NCI-H1105 treated with DMSO at 0.1 percent for 48 hours (cell line): ENCODE measurements at regions not wholly inside any gene's neighbourhood (a gene's known extent, or its start where the extent isn't known, plus 50 kb on each side); places are given as distances from the start of the nearest gene placed in this dataset.

Source experiments
- DNase-seq: peaks from one replicate; lab custom pipeline; 2025; lab: John Stamatoyannopoulos, UW

DNA sequence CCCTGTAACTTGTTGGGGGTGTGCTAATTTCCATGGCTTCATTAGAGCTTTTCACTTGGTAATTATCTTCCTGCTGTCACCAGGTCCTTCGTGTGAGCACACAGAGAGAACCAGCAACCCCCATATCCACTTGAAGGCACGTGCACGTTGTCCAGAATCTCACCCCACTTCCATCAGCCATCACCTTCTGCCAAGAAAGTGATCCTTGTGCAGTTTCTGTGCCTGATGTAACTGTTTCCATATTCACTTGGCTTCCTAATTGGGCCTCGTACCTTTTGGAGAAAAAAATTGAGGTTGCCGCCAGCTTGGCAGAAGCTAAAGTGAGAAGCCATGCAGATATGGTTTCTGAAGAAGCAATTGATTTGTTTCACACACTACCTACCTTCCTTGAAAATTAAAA lies 153.7 kb upstream of the TSHZ2 start:
- no peak for DNase-seq

DNA sequence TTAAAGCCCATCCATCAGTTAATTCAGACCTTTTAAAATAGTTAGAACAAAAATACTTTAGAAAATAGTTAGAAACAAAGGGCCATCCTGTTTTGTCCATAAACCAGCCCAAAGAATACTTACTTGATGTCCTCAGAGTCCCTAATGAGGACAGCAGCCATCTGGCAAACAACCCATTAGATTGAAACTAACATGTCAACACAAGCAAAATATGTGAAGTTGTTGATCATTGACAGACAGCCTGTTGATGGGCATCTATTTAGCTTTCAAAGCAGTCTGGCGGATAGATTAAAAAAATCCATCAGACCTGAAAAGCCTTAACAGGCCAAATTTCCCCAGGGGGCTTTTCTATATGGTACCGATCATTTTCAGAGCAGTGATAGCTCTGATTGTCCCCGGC lies 154.2 kb upstream of the TSHZ2 start:
- DNase-seq, result no peak

DNA sequence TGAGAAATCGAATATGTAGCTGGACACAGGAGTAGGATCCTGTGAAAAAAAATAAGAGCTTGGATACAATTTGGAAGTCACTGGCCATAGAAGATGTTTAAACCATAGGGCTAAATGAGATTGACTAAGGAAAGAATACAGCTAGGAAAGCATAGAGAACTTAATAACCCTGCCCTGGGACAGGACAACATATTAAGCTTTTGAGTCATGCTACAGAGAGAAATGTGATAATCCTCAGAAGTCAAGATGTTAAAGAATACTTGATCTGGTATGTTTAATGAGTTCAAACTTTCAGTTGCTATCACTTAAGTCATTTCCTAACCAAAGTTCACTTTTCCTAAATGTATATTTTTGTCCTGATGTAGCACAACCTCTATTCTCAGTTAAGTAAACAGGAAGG lies 154.6 kb upstream of the TSHZ2 start:
- DNase-seq, result no peak

DNA sequence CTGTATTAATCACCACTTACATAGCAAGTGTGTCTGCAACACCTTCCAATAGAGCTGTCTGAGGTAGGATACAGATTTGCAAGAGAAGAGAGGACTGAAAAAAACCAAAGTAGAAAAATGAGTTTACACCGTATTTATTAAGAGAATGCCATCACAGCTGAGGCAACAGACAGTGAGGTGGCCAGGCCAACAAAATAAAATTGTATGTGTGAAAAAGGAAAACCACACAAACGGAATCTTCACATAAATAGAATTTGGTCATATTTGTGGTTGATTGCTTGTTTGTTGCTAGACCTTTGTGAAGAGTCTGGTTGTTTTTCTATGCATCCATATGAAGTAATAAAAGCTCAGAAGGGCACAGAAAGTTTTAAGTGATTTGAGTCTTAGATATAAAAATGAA lies 157.8 kb upstream of the TSHZ2 start:
- DNase-seq, result no peak

DNA sequence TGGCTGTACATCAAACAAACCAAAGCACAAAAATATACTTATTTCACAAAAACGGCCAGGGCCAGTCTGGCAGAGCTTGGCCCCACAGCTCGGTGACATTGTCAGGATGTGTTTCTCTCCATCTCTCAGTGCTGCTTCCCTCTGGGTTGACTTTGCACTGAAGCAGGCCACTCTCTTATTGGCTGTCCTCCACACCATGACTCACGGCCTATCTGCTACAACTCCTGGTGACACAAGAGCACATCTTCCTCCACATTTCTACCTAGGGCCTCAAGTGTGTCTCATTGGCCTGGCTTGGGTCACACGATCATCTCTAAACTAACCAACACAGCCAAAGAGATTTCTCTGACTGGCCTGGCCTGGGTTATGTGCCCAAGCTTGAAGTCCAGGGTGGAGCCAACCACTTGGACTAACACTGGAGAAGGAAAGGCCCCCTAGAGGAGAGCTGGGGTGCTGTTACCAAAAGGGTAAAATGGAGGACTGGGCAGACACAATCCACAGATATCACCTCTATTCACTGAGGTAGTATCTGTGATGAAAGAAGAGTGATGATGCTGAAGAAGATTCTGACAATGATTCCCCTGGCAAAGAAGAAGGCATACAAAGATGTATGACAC lies 159.8 kb upstream of the TSHZ2 start:
- no peak for DNase-seq

DNA sequence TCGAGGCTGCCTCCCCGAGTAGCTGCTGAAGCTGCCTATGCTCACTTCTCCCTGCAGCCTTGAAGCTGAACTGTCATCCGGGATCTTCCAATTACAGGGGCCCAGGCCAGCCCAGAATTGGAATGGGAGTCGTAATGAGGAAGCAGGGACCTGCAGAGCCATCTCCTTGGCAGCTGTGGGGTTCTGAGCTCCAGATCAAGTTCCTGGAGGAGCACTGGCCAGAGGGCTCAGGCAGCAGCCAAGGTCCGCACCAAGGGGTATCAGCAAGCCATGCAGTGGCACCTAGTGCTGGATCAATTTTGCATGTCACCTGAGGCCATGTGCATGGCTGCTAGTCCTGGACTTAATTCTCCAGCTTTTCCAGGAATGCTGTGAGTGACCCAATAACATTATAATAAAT lies 163.2 kb upstream of the TSHZ2 start:
- no peak for DNase-seq

DNA sequence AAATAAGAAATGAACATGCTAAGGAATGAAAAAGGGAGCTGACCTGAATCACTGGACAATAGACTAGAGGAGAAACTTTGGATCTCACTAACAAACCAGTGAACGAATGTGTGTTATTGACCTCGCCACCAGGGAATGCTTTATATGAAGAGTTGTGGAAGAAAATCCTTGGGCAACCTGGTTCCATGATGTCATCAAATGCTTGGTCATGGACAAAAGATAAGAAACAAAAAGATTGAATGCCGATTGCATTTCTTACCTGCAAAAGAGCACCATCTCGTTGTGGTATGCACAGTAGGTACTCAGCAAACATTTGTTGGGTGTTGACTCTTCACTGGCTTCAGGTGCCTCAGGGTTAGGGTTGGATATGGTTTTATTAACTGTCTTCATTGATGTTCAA lies 165.2 kb upstream of the TSHZ2 start:
- DNase-seq, result no peak

DNA sequence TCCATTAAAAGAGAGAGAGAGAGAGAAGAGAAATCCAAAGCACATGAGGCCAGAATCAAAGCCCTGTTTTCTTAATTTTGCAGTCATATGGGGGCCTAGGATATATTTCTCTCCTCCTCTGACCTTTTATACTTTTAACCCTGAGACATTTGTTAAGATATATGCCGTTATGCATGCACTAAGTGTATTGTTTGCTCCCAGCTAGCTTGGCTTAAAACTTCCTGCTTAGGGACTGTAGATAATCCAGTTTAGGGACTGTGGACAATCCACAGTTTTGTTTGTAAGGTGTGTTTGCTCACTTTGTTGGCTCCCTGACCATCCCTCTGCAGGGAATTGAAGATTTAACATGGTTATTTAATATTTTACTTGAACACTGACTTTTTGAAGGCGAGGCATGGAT lies 166.3 kb upstream of the TSHZ2 start:
- DNase-seq, result no peak

DNA sequence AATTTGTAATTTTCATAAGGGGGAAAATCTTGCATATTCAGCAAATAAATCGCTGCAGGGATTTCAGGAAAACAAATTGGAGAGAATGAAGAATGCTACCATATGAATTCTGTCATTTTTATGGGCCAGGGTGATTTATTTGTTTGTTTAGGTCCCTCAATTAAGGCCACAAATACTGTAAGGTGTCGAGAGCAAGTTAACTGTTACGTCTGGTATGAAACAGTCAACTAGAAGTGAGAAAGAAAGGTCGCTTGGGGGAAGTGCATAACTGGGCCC lies 166.9 kb upstream of the TSHZ2 start:
- no peak for DNase-seq

DNA sequence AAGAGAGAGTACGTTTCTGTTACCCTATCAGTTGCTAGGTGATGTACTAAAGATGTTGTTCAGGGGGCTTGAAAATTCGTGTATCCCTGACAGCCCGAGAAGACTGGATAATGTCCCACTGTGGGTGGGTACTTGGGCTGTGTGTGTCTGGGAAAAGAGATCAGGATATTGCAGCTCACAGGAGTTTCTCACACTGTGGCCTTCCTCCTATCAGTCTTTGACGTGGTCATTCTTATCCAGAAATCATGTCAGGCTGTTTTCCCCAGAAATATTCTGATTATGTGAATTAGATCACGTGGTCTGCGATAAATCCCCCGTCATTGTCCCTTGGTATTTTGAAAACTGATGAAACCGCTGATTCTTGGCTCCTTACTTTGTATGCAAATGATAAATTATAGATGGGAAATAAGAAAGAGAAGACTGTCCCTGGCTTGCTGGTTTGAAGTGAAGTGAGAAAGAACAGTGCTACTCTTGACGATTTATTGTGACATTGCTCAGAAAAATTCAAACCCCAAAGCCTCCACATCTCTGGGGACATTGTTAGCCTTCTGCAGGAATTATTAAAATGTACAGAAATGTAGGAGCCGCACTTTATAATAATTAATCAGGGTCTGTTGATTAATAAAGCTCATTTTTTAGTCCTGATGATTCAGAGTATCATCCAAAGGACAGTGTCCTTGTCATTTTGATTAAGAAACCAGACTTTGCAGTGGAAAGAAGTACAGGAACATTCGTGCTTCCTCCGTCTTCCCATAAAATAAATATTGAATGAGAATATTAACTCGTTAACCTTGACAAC lies 167.5 kb upstream of the TSHZ2 start:
- no peak for DNase-seq

DNA sequence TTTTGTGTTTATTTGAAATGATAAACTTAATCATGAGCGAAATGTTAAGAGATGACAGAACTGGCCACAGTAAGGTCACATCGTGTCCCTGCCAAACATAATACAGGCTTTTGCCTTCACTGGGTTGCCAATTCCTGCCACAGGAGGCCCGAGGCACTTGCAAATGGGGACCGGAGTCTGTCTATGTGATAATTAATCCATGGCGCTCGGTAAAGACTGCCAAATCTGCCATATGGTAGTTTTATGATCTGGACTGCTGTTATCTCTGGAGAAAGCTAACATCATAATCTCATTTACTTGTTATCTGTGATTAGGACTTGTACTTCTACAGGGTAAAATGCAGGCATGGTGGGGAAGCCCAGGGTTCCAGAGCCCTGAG lies 170.5 kb upstream of the TSHZ2 start:
- no peak for DNase-seq

DNA sequence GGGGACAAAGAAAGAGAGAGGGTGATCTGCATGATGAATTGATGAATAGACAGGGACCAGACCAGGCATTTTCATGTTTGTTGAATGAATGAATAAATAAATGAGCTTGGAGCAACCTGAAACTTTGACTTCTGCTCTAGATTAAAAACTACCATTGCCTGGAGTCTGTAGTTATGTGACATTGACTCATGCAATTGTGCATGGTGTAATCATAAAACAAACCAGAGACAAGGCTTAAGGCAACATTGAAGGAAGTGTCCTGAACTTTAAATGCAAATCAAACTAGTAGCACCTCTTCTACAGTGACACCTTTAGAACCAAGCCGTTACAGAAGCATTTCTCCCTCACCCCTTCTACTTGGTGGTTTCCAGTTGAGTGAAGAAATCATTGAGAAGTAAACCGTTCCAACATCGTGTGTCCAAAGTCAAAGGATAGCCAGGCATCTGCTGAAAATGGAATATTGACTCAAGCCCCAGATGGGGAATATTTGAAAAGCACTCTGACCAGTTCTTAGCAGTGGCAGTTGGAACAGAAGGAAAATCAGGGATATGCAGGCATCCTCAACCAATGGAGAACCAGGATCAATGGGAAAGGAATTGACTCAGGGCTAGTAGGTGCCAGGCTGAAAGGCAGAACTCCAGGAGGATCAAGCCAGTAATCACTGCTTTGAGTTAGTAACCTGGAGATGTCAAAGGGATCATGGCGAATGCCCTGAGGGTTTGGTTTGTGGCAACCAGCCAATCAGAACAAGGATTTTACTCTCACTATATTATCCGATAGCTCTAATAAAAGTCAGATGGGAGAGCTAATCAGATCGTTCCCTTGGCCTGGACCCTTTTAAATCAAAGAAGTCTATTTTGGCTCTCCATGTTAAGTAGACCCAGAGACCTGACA lies 171.2 kb upstream of the TSHZ2 start:
- DNase-seq, result no peak

DNA sequence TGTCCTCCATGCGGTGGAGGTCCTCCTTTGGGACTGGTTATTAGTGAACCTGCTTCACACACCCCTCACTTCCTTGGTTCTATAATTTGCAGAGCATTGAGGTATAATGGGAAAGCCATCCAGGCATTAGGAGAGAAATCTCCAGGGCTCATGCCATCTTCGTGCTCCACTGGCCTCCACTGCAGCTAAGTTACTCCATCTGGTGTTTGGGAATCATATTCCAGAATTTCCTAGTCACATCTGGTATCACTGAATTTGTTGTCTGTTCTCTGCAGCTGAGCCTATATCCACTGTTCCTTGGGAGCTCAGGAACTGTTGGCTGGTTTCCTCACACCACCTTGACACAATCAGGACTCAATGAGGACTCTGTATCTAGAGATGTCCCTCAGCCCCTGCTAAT lies 173.0 kb upstream of the TSHZ2 start:
- no peak for DNase-seq

DNA sequence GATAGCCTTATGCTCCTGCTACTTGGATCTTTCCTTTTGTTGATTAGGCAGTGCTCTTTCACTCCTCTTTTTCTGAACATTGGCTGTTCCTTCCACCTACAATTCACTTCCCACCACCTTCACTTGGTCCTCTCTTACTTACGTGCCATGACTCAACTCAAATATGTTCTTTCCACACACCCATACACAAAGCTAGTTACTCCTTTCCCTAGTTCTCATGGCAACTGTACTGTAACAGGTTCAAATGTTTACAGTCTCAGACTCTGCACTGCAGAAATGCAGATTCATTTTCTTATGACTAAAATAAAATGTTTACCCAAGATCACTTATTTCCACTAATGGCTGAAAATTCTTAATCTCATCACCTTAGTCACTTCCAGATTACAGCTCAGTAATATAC lies 174.0 kb upstream of the TSHZ2 start:
- DNase-seq, result no peak

DNA sequence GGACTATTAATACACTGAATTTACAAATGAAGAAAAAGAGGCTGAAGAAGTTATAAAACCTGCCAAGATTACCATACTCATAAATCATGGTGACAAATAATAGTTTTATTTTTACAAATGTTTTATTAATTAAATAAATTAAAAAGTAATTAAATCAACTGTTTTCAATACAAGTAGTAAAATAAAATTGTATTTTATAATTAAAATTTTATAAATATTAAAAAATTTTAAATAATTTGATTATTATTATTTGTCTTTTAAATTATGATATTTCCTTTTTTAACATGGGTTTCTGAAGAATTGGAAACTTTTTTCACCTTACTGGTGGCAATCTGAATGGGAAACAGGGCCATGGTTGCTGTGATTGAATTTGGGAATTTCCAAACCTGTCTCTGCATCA lies 177.3 kb upstream of the TSHZ2 start:
- no peak for DNase-seq

DNA sequence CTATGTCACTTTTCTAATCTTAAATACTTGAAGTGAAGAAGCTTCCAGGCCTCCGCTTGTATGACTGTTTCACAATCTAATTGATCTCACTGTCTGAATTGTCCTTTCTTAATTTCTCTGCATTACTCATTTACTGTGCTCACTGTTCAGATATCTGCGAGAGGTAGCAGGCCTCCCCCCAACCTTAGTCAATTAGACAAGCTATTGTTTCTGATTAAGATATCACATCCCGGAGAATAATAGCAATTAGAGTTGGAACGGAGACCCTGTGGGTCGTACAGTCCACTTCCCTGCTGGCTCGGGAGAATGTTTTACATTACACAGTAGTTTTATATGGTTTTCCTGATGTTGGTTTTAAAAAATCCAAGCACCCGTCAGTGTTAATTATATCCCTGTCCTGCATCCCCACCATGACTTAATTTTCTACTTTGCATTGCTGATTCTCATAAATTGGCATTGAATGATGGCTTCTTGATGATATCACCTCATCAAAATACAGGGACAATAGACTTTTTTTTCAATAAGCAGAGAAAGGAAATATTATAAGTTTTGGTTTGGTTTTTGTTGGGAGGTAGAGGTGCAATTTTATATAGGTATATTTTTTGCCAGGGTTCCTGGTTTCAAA lies 178.7 kb upstream of the TSHZ2 start:
- DNase-seq, result no peak

DNA sequence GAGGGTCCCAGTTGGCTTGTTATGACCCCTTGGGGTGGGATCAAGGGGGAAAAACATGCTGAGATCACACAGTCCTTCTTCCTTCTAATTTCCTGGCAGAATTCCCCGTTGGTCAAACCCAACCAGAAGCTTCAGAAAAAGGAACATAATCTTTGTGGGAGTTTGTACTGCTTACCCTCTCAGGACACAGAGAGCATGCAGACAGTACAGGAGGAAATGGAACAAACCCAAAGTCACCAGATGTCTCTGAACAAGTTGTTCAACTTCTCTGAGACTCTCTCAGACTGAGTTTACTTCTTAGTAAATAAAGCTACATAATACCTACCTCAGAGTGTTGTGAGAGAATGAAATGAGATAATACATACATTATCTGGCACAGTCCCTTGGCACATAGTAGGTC lies 181.1 kb upstream of the TSHZ2 start:
- DNase-seq, result no peak

DNA sequence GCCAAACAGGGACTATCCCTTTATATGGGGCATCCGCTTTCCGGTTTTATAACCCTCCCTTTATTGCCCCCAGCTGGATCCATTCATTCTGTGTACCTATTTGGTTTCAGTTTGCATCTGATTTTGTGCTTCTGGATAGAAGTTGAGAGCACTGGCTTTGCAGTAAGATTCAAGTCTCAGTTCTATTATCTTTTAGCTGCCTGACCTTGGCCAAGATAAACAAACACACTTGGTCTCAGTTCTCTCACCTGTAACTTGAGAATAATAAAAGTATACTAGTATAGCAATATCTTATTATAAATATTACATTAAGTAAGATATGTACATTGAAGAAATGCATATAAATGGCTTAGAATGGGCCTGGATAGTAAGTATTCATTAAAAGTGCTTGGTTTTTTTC lies 182.4 kb upstream of the TSHZ2 start:
- no peak for DNase-seq

DNA sequence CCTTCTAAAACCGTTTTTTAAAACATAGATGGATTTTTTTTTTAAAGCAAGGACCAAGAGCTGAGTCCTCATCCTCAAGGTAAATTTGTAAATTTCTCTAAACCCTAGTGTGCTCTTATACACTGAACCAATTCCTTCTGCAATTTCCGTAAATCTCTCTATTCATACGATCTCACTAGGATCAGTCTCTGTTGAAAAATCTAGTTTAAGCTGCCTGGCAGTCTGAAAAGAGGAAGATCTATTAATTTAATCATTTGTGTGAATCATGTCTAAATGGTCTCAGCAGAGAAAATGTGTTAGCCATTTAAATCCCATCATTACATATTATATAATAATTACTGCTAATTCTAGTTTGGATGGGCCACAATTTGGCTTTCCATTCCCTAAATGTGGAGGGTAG lies 184.2 kb upstream of the TSHZ2 start:
- no peak for DNase-seq

DNA sequence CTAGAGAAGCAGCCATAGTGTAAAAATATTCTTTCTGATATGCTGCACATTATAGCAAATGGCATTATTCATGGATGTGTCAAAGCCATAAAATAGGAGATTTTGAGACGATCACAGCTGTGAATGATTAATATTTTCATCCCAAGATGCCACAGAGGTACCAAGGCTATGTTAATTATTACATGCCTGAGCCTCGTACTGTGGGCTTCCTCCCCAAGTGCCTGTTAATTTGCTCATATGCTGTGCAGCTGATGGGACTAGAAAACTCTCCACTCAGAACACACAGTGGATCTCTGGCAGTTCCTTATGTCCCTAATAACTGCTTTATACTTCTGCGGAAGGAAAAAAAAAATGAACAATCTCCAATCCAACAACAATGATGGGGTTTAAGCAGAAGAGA lies 184.9 kb upstream of the TSHZ2 start:
- no peak for DNase-seq

DNA sequence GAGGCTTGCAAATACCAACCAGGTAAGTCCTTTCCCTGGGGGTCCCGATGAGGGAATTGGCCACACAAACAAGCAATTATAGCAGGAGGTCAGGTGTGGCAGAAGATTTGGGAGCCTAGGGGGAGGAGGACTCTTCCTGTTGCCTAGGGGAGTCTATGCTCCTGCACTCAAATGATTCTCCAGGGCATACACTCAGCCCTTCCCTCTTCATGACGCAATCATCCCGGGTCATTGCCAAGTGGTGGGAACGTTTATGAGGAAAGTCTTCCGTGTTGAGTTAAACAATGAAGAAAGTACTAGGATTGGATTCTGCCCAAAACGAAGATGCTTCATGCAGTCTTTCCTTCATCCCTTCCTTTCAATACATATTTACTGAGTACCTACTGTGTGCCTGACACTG lies 186.5 kb upstream of the TSHZ2 start:
- DNase-seq, result no peak

DNA sequence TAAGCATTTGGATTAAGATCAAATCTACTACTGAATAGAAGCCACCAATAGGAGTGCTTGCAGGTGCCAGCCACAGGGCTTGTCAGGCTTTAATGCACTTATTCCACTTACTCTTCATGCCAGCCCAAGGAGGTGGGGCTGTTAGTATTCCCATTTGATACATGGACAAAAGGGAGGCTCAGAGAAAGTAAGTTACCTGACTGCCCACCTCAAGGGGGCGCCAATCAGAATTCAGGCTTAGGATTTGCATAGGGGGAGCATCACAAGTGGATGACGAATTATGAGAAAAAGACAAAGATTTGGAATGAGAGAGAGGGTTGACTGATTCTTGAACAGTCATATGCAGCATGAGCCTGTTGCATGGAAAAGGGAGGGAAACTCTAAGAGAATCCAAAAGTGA lies 188.4 kb upstream of the TSHZ2 start:
- no peak for DNase-seq

DNA sequence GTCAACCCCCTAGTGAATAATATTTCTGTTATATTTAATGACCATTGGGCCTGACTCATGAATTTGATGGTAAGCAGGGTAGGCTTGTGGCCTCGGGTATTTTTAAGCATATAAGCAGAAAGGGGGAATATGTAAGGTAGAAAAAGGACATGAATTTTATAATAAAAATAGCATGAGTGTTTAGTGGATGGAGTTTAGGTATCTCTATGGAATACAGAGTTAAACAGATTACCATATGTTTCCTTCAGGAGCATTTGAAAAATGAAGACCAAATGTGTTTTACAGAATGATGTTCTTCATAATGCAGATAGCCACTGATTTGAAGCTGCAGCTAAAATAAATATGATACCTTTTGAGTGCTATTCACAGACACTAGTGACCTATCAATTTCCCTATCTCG lies 191.7 kb upstream of the TSHZ2 start:
- DNase-seq, result no peak
